PC-3 (cell line): ENCODE measurements at regions not wholly inside any gene's neighbourhood (a gene's known extent, or its start where the extent isn't known, plus 50 kb on each side); places are given as distances from the start of the nearest gene placed in this dataset.

ENCODE experiments used
- ATAC-seq: fragments of 200-7000 bp; cut with Tn5 transposase; 2 replicates; pipeline ENCODE4 v1.9.1; 2020; ENCODE audit warnings: mild to moderate bottlenecking, moderate library complexity
- BruUV-seq: library from RNA; stranded (reverse); fragments of 400-500 nt; replicated peaks from 2 replicates; lab custom pipeline; 2021; lab: Mats Ljungman, UMichigan
- CTCF ChIA-PET: fragments of 300-600 bp; sonication (Branson Sonifier 250); formaldehyde crosslinking; loops from one replicate; lab custom pipeline; 2022; ENCODE audit warnings: antibody characterized with exemption; lab: Charles Lee
- POLR2A ChIA-PET: fragments of 300-600 bp; sonication (Branson Sonifier 250); formaldehyde crosslinking; loops from one replicate; lab custom pipeline; 2022; ENCODE audit warnings: antibody characterized with exemption; ENCODE audit not compliant: unreplicated experiment; lab: Charles Lee
- DNase-seq: peaks from one replicate; pipeline ENCODE4 v3.0.0-alpha.2; 2015
- H2AFZ ChIP-seq: fragments of 300-600 bp; sonication (generic); 2 replicates; pipeline ENCODE4 v1.6.0; 2016; ENCODE audit warnings: antibody characterized with exemption, low read length
- H3F3A ChIP-seq: fragments of 300-600 bp; sonication (generic); one replicate; pipeline ENCODE4 v1.6.0; 2017; ENCODE audit warnings: antibody characterized with exemption, low read length, control low read depth, mild to moderate bottlenecking; ENCODE audit not compliant: unreplicated experiment
- H3K27ac ChIP-seq: fragments of 300-600 bp; sonication (generic); 2 replicates; pipeline ENCODE4 v1.5.1; 2016; ENCODE audit warnings: mild to moderate bottlenecking, low read length
- H3K27me3 ChIP-seq: fragments of 300-600 bp; sonication (generic); 2 replicates; pipeline ENCODE4 v1.6.1; 2016; ENCODE audit warnings: low read length, mixed read lengths
- H3K36me3 ChIP-seq: fragments of 300-600 bp; sonication (generic); 2 replicates; pipeline ENCODE4 v1.6.1; 2016; ENCODE audit warnings: low read depth, mixed run types, low read length, mixed read lengths
- H3K4me1 ChIP-seq: fragments of 300-600 bp; sonication (generic); 2 replicates; pipeline ENCODE4 v1.5.1; 2016; ENCODE audit warnings: low read length; ENCODE audit not compliant: insufficient read depth
- H3K4me2 ChIP-seq: fragments of 300-600 bp; sonication (generic); 2 replicates; pipeline ENCODE4 v1.6.0; 2016; ENCODE audit warnings: low read length
- H3K4me3 ChIP-seq: fragments of 300-600 bp; sonication (generic); 2 replicates; pipeline ENCODE4 v1.5.1; 2016; ENCODE audit warnings: mild to moderate bottlenecking, low read length, mixed read lengths
- H3K79me2 ChIP-seq: fragments of 300-600 bp; sonication (generic); 2 replicates; pipeline ENCODE4 v1.6.1; 2017; ENCODE audit warnings: low read length, mixed read lengths
- H3K9ac ChIP-seq: fragments of 300-600 bp; sonication (generic); 2 replicates; pipeline ENCODE4 v1.6.0; 2016; ENCODE audit warnings: mild to moderate bottlenecking, low read length
- H3K9me2 ChIP-seq: fragments of 300-600 bp; sonication (generic); replicated peaks from 2 replicates; pipeline ENCODE4 v1.6.1; 2016; ENCODE audit warnings: mixed run types, low read length, mixed read lengths
- H3K9me3 ChIP-seq: fragments of 300-600 bp; sonication (generic); 2 replicates; pipeline ENCODE4 v1.6.1; 2016; ENCODE audit warnings: low read length, mixed read lengths
- H4K20me1 ChIP-seq: fragments of 300-600 bp; sonication (generic); 2 replicates; pipeline ENCODE4 v1.6.1; 2016; ENCODE audit warnings: low read length, mixed read lengths
- EZH2 ChIP-seq: fragments of 300-600 bp; sonication (generic); IDR thresholded peaks from one replicate; pipeline ENCODE4 v1.6.1; 2017; ENCODE audit warnings: antibody characterized with exemption, mild to moderate bottlenecking, low read length; ENCODE audit not compliant: unreplicated experiment
- EZH2phosphoT487 ChIP-seq: fragments of 300-600 bp; sonication (generic); IDR thresholded peaks from 2 replicates; pipeline ENCODE4 v1.6.1; 2018; ENCODE audit warnings: mild to moderate bottlenecking, antibody characterized with exemption, low read length, borderline replicate concordance
- intact Hi-C: fragments of 100-400 bp; cut with micrococcal nuclease; formaldehyde crosslinking; loops from 2 replicates; pipeline ENCODE4 v1.9.0; 2023
- TF ChIP-seq, protein P1 (sequence below): fragments of 300-600 bp; sonication (generic); conservative IDR thresholded peaks from 2 replicates; pipeline ENCODE4 v1.5.1; 2017; ENCODE audit warnings: antibody characterized with exemption, low read depth, mild to moderate bottlenecking, low read length

DNA sequence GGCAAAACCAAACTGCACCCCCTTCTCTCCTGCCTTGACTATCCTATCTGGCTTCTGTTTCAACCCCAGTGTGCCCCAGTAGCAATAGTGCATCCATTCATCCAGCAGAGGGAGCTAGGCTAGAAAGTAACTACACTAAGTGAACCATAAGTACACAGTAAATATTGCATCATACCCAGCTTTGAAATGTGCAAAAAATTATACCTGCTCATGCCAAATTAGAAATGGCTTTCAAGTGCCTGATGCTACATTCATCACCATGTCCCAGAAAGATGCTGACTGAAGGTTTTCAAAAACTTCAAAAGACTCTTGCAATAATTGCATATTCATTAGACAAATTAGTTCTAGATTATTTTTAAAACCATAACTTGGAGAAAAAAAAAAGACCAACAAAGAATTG, 153.5 kb downstream of the PRELID2 start:
- no peaks in the 10 kb centered on the region for H3F3A ChIP-seq
- no peaks in the 10 kb centered on the region for H3K9me3 ChIP-seq
- peak; percentile 81 for DNase-seq
- BruUV-seq, result no TSS peak
- no peak overlapping the region for H3K9ac ChIP-seq
- H2AFZ ChIP-seq, result no peak overlapping the region
- H3K4me2 ChIP-seq, result no peak overlapping the region
- H3K27me3 ChIP-seq, result no peaks in the 10 kb centered on the region
- H4K20me1 ChIP-seq, result no peaks in the 10 kb centered on the region
- ChIA-PET CTCF (no interaction called here), POLR2A (no interaction called here)
- no peaks in the 10 kb centered on the region for H3K4me1 ChIP-seq
- ATAC-seq, result peak; percentile 80
- H3K79me2 ChIP-seq, result no peaks in the 10 kb centered on the region
- TF ChIP-seq EZH2 (no peak), EZH2phosphoT487 (no peak)
- TF ChIP-seq, protein P1, sequence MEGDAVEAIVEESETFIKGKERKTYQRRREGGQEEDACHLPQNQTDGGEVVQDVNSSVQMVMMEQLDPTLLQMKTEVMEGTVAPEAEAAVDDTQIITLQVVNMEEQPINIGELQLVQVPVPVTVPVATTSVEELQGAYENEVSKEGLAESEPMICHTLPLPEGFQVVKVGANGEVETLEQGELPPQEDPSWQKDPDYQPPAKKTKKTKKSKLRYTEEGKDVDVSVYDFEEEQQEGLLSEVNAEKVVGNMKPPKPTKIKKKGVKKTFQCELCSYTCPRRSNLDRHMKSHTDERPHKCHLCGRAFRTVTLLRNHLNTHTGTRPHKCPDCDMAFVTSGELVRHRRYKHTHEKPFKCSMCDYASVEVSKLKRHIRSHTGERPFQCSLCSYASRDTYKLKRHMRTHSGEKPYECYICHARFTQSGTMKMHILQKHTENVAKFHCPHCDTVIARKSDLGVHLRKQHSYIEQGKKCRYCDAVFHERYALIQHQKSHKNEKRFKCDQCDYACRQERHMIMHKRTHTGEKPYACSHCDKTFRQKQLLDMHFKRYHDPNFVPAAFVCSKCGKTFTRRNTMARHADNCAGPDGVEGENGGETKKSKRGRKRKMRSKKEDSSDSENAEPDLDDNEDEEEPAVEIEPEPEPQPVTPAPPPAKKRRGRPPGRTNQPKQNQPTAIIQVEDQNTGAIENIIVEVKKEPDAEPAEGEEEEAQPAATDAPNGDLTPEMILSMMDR, result peak; percentile 82
- intact Hi-C loops, result loop anchor here (1.0 to 10.0 kb wide), 2 partner anchors 144 to 203 kb away; no protein-coding TSS in a partner anchor
- H3K9me2 ChIP-seq, result no peaks in the 10 kb centered on the region
- H3K36me3 ChIP-seq, result no peaks in the 10 kb centered on the region
- H3K27ac ChIP-seq, result no peak overlapping the region
- H3K4me3 ChIP-seq, result no peak overlapping the region

- intact Hi-C loops, result loop anchor here (1.0 to 10.0 kb wide), 2 partner anchors 144 to 204 kb away; no protein-coding TSS in a partner anchor
- H3F3A ChIP-seq, result no peaks in the 10 kb centered on the region
- no peak overlapping the region for H3K4me2 ChIP-seq
- TF ChIP-seq, protein P1, result no peak
- no peak for TF ChIP-seq EZH2
- no peak for TF ChIP-seq EZH2phosphoT487
- CTCF ChIA-PET, result no interaction called here
- no peaks in the 10 kb centered on the region for H3K4me1 ChIP-seq
- H3K9ac ChIP-seq, result no peak overlapping the region
- ATAC-seq, result no peak
- no peak overlapping the region for H3K4me3 ChIP-seq
- H3K9me3 ChIP-seq, result no peaks in the 10 kb centered on the region
- no peaks in the 10 kb centered on the region for H3K9me2 ChIP-seq
- no peaks in the 10 kb centered on the region for H3K79me2 ChIP-seq
- H4K20me1 ChIP-seq, result no peaks in the 10 kb centered on the region
- no peak overlapping the region for H2AFZ ChIP-seq
- H3K27me3 ChIP-seq, result no peaks in the 10 kb centered on the region
- BruUV-seq, result no TSS peak
- no peak overlapping the region for H3K27ac ChIP-seq
- no peaks in the 10 kb centered on the region for H3K36me3 ChIP-seq
- POLR2A ChIA-PET, result no interaction called here
- no peak for DNase-seq
These were observed 153.9 kb downstream of the PRELID2 start for GRCh38 chr5:145681216-145681615.

DNA sequence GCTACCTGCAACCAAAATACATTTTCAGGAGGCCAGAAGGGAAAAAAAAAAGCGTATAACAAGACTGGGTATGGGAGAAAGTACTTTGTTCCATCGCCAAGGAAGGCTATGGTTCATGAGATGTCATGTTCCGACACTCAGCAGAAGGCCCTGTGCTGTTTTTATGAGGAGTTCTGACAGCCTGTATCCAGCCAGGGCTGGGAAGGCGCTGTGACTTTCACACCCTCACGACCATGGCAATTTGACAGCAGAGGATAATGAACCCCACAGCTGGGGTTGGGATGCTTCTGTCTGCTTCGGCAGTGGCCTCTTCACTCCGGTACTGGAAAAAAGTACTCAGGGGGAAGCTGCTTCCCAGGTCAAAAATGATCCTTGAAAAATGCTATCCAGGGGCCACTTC, 154.4 kb downstream of the PRELID2 start:
- TF ChIP-seq EZH2, result no peak
- no peak for TF ChIP-seq EZH2phosphoT487
- TF ChIP-seq, protein P1, result no peak
- CTCF ChIA-PET, result no interaction called here
- Histone ChIP-seq H3K9me2 (no peaks in the 10 kb centered on the region), H3K9me3 (no peaks in the 10 kb centered on the region), H3K36me3 (no peaks in the 10 kb centered on the region), H3F3A (no peaks in the 10 kb centered on the region), H3K4me2 (no peak overlapping the region), H3K27me3 (no peaks in the 10 kb centered on the region), H3K9ac (no peak overlapping the region), H4K20me1 (no peaks in the 10 kb centered on the region), H3K27ac (no peak overlapping the region), H3K79me2 (no peaks in the 10 kb centered on the region), H3K4me1 (no peaks in the 10 kb centered on the region), H3K4me3 (no peak overlapping the region), H2AFZ (no peak overlapping the region)
- POLR2A ChIA-PET, result no interaction called here
- ATAC-seq (no peak), DNase-seq (no peak)
- intact Hi-C loops, result loop anchor here (1.0 to 10.0 kb wide), 2 partner anchors 145 to 204 kb away; no protein-coding TSS in a partner anchor
- no TSS peak for BruUV-seq
